ENCODE measurements at regions not wholly inside any gene's neighbourhood (a gene's known extent, or its start where the extent isn't known, plus 50 kb on each side); places are given as distances from the start of the nearest gene placed in this dataset.
"Not testable (repeated sequence)": the region's sequence is repeated elsewhere in the genome, so short reads cannot be mapped to it uniquely, and the experiment has no call there.

DNA sequence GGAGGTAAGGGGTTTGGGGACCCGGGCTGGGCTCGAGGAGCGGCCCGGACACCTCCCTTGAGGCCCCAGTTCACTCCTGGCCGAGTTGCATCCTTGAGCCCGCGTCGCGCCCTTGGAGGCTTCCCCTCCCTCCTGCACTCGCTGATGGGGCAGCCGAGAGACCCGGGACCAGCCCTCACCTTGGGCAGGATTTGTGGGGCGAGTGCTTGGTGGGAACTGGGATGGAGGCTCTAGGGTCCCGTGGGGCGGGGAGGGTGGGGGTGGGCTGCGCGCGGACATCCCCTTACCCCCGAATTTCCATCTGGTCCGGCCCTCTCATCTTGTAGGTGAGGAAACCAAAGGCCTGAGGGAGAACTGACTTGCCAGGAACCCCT, 134.9 kb upstream of the ERV3-1 start:
- TF ChIP-seq EZH2 (IDR thresholded peaks at IDR 0.05; ENCODE audit: borderline replicate concordance, low read depth, low read length, poor library complexity, severe bottlenecking), result not testable (repeated sequence)
- TF ChIP-seq, protein P1, sequence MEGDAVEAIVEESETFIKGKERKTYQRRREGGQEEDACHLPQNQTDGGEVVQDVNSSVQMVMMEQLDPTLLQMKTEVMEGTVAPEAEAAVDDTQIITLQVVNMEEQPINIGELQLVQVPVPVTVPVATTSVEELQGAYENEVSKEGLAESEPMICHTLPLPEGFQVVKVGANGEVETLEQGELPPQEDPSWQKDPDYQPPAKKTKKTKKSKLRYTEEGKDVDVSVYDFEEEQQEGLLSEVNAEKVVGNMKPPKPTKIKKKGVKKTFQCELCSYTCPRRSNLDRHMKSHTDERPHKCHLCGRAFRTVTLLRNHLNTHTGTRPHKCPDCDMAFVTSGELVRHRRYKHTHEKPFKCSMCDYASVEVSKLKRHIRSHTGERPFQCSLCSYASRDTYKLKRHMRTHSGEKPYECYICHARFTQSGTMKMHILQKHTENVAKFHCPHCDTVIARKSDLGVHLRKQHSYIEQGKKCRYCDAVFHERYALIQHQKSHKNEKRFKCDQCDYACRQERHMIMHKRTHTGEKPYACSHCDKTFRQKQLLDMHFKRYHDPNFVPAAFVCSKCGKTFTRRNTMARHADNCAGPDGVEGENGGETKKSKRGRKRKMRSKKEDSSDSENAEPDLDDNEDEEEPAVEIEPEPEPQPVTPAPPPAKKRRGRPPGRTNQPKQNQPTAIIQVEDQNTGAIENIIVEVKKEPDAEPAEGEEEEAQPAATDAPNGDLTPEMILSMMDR (conservative IDR thresholded peaks at IDR 0.05; ENCODE audit: low read depth, low read length), result not testable (repeated sequence)

Data from A673 (cell line).